Kidney (tissue), 13 donors: ENCODE measurements at regions not wholly inside any gene's neighbourhood (a gene's known extent, or its start where the extent isn't known, plus 50 kb on each side); places are given as distances from the start of the nearest gene placed in this dataset.

ENCODE experiments used
- DNase-seq, 5 donors: peaks; one replicate each; pipeline ENCODE4 v3.0.0-alpha.2; 2013 to 2020
- FAIRE-seq: peaks from 2 replicates; lab custom pipeline; 2012; peaks lifted over from hg19 to GRCh38; lab: Jason Lieb, UNC
- H3K27ac ChIP-seq, 2 donors: one replicate each; pipeline ENCODE4 v1.7.0; 2013; ENCODE audit warnings: low read depth in 2 of 2, low read length in 2 of 2, inconsistent platforms in 1 of 2
- H3K27me3 ChIP-seq: one replicate; pipeline ENCODE4 v1.7.1; 2013; ENCODE audit warnings: low read length, inconsistent platforms; ENCODE audit not compliant: control insufficient read depth, insufficient read depth
- H3K36me3 ChIP-seq, 3 donors: one replicate each; pipeline versions ENCODE4 v1.7.0 to v1.7.1; 2013; ENCODE audit warnings: low read length in 3 of 3, control low read depth in 1 of 3, inconsistent platforms in 1 of 3; ENCODE audit not compliant: insufficient read depth in 3 of 3, control insufficient read depth in 2 of 3
- H3K4me1 ChIP-seq, 3 donors: one replicate each; pipeline versions ENCODE4 v1.7.0 to v1.7.1; 2013; ENCODE audit warnings: low read length in 3 of 3, inconsistent platforms in 1 of 3, low read depth in 1 of 3; ENCODE audit not compliant: control insufficient read depth in 2 of 3, insufficient read depth in 2 of 3
- H3K4me3 ChIP-seq, 3 donors: one replicate each; pipeline versions ENCODE4 v1.7.0 to v1.8.1; 2013; ENCODE audit warnings: low read length in 3 of 3, control low read depth in 1 of 3, inconsistent platforms in 1 of 3
- H3K9ac ChIP-seq, 3 donors: one replicate each; pipeline versions ENCODE4 v1.7.0 to v1.7.1; 2013; ENCODE audit warnings: low read length in 3 of 3, control low read depth in 1 of 3, inconsistent platforms in 1 of 3
- H3K9me3 ChIP-seq, 3 donors: one replicate each; pipeline versions ENCODE4 v1.7.0 to v1.7.1; 2013; ENCODE audit warnings: low read length in 3 of 3, control low read depth in 1 of 3, inconsistent platforms in 1 of 3; ENCODE audit not compliant: control insufficient read depth in 2 of 3, insufficient read depth in 1 of 3
- intact Hi-C: fragments of 100-400 bp; cut with DNase I; formaldehyde crosslinking; loops from one replicate; pipeline ENCODE4 v1.11.1; 2022
- TF ChIP-seq, protein P1 (sequence below): IDR thresholded peaks from 3 replicates; pipeline ENCODE4 v1.5.1; 2012; ENCODE audit warnings: mild to moderate bottlenecking, moderate library complexity, borderline replicate concordance; ENCODE audit not compliant: insufficient read depth; ENCODE audit errors: extremely low read depth
- donor health status: control.
- donor health status: control.
- donor health status: control.
- donor health status: control.
- donor health status: control.
- donor health status: DM: yes; HTN: yes; CAD: no.
- donor health status: Normal renal cell carcinoma (clear cell type).

DNA sequence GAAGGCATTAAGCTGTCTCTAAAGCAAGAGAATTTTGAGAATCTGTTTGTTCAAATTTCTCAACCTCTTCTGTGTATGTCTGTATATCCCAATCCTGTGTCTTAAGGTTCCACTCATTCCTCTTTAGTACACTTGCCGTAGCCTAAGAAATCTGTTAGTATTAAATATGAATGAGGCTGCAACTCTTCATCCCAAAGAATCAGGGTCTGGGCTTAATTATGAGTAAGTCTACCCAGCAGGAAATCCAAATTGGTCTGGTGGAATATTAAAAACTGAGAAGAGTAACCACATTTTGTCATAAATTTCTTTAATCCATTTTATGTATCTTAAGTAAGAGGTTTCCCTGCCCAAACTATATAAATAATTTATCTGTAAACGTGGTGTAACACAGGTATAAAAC, 1171.2 kb downstream of the CDH12 start:
- Histone ChIP-seq H3K4me3 (no peak overlapping the region), H3K27me3 (no peaks in the 10 kb centered on the region), H3K27ac (no peak overlapping the region), H3K36me3 (no peaks in the 10 kb centered on the region), H3K9me3 (no peaks in the 10 kb centered on the region), H3K4me1 (no peaks in the 10 kb centered on the region), H3K9ac (no peak overlapping the region)
- DNase-seq = no peak
- no peak for FAIRE-seq
- TF ChIP-seq, protein P1, sequence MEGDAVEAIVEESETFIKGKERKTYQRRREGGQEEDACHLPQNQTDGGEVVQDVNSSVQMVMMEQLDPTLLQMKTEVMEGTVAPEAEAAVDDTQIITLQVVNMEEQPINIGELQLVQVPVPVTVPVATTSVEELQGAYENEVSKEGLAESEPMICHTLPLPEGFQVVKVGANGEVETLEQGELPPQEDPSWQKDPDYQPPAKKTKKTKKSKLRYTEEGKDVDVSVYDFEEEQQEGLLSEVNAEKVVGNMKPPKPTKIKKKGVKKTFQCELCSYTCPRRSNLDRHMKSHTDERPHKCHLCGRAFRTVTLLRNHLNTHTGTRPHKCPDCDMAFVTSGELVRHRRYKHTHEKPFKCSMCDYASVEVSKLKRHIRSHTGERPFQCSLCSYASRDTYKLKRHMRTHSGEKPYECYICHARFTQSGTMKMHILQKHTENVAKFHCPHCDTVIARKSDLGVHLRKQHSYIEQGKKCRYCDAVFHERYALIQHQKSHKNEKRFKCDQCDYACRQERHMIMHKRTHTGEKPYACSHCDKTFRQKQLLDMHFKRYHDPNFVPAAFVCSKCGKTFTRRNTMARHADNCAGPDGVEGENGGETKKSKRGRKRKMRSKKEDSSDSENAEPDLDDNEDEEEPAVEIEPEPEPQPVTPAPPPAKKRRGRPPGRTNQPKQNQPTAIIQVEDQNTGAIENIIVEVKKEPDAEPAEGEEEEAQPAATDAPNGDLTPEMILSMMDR = no peak
- intact Hi-C loops = no loop called here

DNA sequence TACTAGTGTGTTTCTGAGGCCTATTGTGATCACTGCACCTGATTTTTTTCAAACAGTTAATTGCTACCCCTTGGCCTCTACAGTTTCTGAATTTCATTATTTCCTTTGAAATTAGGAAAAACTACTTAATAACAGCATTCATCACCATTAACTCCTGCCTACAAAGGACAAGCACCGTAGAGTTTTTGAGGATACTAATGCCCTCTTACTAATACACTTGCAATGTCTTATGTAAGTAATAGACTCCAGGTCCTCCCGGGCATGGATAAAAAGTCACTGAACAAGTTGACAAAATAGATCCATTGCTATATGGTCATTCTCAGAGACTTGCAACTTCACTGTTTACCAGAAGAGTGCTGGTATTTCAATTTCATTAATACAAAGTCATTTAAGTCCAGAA, 1172.5 kb downstream of the CDH12 start:
- TF ChIP-seq, protein P1 = no peak
- no peak for DNase-seq
- no peaks in the 10 kb centered on the region for H3K9me3 ChIP-seq
- H3K9ac ChIP-seq = no peak overlapping the region
- no peak overlapping the region for H3K4me3 ChIP-seq
- no peaks in the 10 kb centered on the region for H3K36me3 ChIP-seq
- FAIRE-seq = no peak
- H3K27ac ChIP-seq = no peak overlapping the region
- no peaks in the 10 kb centered on the region for H3K4me1 ChIP-seq
- intact Hi-C loops = no loop called here
- H3K27me3 ChIP-seq = no peaks in the 10 kb centered on the region

DNA sequence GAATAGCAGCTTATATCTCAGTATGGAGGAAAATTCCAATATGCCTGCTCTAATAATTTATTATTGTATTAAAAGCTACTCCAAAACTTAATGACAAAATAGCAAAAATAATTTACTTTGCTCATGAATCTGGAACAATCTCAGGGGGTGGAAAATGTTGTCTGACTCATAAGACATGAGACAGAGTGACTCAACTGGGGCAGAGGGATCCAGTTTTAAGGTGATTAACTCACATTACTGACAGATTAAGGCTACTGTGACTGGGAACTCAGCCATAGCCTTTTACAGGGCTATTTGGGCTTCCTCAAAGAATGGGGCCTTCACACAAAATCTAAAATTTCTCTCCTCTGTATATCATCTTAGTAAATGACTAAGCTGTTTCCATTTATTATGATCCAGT, 1172.9 kb downstream of the CDH12 start:
- FAIRE-seq (no peak), DNase-seq (no peak)
- Histone ChIP-seq H3K27ac (no peak overlapping the region), H3K36me3 (no peaks in the 10 kb centered on the region), H3K27me3 (no peaks in the 10 kb centered on the region), H3K9me3 (no peaks in the 10 kb centered on the region), H3K9ac (no peak overlapping the region), H3K4me3 (no peak overlapping the region), H3K4me1 (no peaks in the 10 kb centered on the region)
- TF ChIP-seq, protein P1 = no peak
- intact Hi-C loops = no loop called here

DNA sequence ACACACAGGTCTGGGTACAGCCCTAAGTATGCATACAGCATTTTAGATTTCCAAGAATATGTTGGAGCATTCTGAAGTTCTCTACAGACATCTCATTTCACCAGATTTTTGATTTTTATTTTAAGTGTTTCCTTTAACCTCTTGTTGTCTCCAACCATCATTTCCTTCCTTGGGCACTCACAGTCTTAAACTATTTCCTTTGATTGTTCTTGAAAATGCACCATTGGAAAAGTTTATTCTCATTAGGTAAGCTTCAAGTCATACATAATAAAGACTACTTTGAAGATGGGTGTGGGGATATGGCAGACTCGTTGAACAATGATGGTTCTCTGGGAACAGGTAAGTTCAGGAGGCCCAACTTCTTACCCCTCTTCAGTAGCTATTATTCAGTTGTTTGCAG, 1174.6 kb downstream of the CDH12 start:
- intact Hi-C loops = no loop called here
- TF ChIP-seq, protein P1 = no peak
- H3K36me3 ChIP-seq = no peaks in the 10 kb centered on the region
- no peak overlapping the region for H3K4me3 ChIP-seq
- no peak for DNase-seq
- no peak overlapping the region for H3K9ac ChIP-seq
- no peak overlapping the region for H3K27ac ChIP-seq
- no peaks in the 10 kb centered on the region for H3K9me3 ChIP-seq
- no peaks in the 10 kb centered on the region for H3K27me3 ChIP-seq
- FAIRE-seq = no peak
- no peaks in the 10 kb centered on the region for H3K4me1 ChIP-seq
